HAP-1 (cell line): ENCODE measurements at regions not wholly inside any gene's neighbourhood (a gene's known extent, or its start where the extent isn't known, plus 50 kb on each side); places are given as distances from the start of the nearest gene placed in this dataset.
A peak's percentile ranks its signal among the peaks of the same experiment; 100 is the strongest.

Experiments used
- DNase-seq, 2 experiments: peaks; one replicate each; pipeline ENCODE4 v3.0.0-alpha.2; 2016 to 2020; ENCODE audit warnings: low spot score in 2 of 2
- H3K27me3 ChIP-seq: fragments of 250-450 bp; sonication (Bioruptor Pico); 2 replicates; pipeline ENCODE4 v1.5.1; 2020; ENCODE audit warnings: low read depth, mild to moderate bottlenecking, moderate library complexity
- H3K36me3 ChIP-seq: fragments of 250-450 bp; sonication (Bioruptor Pico); replicated peaks from 2 replicates; pipeline ENCODE4 v1.5.1; 2020; ENCODE audit warnings: mild to moderate bottlenecking
- H3K4me1 ChIP-seq: fragments of 250-450 bp; sonication (Bioruptor Pico); 2 replicates; pipeline ENCODE4 v1.5.1; 2020; ENCODE audit warnings: mild to moderate bottlenecking
- H3K4me3 ChIP-seq: fragments of 250-450 bp; sonication (Bioruptor Pico); 2 replicates; pipeline ENCODE4 v1.5.1; 2020; ENCODE audit warnings: mild to moderate bottlenecking, moderate library complexity
- H3K9me3 ChIP-seq: fragments of 250-450 bp; sonication (Bioruptor Pico); 2 replicates; pipeline ENCODE4 v1.5.1; 2020; ENCODE audit warnings: mild to moderate bottlenecking, moderate library complexity
- in situ Hi-C: fragments of 300-500 bp; cut with MboI; formaldehyde crosslinking; loops from 3 replicates; pipeline ENCODE4 v1.14.3; 2020; ENCODE audit warnings: low sequenced_read_pairs, inconsistent platforms, mixed read lengths

DNA sequence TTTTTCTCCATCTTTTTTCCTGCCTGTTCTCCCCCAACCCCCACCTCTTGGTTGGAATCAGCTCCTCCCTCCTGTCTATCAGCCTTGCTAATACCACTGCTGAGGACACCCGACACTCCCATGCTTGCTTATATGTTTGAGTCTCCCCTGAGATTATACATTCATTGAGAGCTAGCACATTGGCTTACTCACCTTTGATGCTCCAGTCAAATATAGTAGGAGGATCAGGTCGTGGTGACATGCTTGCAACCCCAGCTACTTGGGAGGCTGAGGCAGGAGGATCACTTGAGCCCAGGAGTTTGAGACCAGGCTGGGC lies 91.5 kb upstream of the CCBE1 start:
- no peaks in the 10 kb centered on the region for H3K4me1 ChIP-seq
- H3K4me3 ChIP-seq = no peak overlapping the region
- DNase-seq = no peak
- no peaks in the 10 kb centered on the region for H3K27me3 ChIP-seq
- no peaks in the 10 kb centered on the region for H3K36me3 ChIP-seq
- in situ Hi-C loops = no loop called here
- H3K9me3 ChIP-seq = no peaks in the 10 kb centered on the region

DNA sequence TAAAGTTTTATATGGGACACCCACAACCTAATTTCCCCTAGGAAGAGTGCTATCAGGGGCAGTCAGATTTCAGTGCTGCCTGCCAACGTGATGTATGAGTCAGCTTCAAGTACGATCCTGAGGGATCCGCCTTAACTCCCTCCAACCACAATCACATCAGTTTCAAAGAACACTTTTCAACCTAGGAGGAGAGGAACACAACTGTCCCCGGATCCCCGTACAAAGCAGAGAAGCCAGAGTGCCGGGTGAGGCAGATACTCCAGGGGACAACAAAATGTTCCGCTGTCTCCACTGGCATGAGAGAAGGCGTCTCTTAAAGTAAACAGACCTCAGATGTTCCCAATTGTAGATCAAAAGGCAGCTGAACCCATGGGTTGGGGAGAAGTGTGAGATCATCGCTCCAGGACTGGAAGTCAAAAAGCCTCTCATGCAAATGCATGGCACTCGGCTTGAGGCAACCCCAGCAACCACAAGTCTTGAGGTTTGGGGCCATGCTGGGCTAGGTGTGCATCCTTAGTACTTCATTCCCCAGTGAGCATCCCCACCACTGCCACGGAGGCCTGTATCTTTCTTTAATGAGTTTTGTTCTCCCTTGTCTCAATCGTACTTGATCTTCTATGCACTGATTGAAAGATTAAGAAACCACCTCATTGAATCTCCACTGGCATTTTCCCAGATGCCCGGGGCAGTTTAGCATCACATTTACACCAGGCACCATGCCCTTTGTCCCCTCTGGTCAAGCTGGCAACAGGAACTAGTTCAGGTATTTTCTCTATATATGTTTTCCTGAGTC lies 91.0 kb upstream of the CCBE1 start:
- Histone ChIP-seq H3K4me1 (no peaks in the 10 kb centered on the region), H3K9me3 (no peaks in the 10 kb centered on the region), H3K27me3 (no peaks in the 10 kb centered on the region), H3K36me3 (no peaks in the 10 kb centered on the region), H3K4me3 (no peak overlapping the region)
- in situ Hi-C loops = no loop called here
- DNase-seq = no peak

DNA sequence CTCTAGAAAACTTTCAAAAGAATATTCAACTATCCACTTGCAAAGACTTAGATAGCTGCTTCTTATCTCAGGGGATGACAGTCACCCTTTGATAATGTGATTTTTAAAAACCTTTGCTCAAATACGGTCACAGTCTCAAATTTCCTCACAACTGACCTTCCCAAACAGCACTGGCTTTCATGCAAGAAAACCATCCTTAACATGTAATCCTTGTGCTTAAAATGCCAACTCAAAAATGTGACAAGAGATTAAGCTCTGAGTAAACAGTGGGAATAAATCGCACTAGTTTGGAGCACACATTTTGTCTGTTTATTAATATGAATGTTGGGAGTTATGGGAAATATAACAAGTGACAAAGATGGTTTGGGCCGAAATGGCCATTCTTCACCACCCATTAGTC lies 87.5 kb upstream of the CCBE1 start:
- H3K4me3 ChIP-seq = no peak overlapping the region
- H3K4me1 ChIP-seq = peaks cover 5% of the 10 kb centered on the region; the same call in 1 of the 2 replicates
- H3K27me3 ChIP-seq = no peaks in the 10 kb centered on the region
- no peaks in the 10 kb centered on the region for H3K9me3 ChIP-seq
- in situ Hi-C loops = no loop called here
- H3K36me3 ChIP-seq = no peaks in the 10 kb centered on the region
- DNase-seq = no peak

DNA sequence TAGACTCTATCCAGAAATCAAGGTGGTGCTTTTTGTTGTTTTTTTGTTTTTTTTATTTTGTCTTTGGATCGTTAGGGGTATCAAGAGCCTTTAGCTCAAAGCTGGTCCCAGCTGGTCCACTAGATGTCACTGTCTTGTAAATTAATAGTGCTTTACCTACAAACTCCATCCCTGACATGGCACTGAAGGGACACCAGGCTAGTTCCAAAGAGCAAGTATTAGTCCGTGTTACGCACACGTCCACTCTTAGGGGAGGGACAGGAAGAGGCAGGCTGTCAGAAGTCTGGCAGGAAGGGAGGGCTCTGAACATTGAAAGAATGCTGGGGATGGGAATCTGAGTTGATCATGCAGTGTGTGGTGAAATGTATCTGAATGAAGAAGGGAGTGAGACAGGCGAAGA lies 85.9 kb upstream of the CCBE1 start:
- no peaks in the 10 kb centered on the region for H3K27me3 ChIP-seq
- DNase-seq = peak; percentile 36 to 41
- H3K36me3 ChIP-seq = no peaks in the 10 kb centered on the region

DNA sequence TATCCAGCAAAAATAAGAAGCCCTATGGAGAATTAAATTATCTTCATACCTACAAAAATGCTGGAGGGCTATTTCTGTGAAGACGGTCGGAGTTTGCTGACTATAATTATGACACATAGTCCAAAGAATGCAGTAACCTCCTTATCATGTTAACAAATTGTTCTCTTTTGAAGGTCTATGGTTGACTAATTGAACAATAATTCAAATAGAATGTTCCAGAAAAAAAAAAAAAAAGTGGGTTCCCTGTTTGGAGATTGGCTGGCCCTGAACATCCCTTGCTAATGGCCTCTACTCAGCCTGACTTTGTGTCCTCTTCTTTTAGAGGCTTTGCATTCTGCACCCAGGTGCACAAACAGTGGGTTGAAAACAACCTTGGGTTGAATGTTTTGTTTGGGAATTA lies 82.8 kb upstream of the CCBE1 start:
- Histone ChIP-seq H3K4me1 (peaks cover 6% of the 10 kb centered on the region; the same call in 1 of the 2 replicates), H3K9me3 (no peaks in the 10 kb centered on the region), H3K27me3 (no peaks in the 10 kb centered on the region), H3K36me3 (no peaks in the 10 kb centered on the region), H3K4me3 (no peak overlapping the region)
- in situ Hi-C loops = no loop called here
- peak in 1 of 2 experiments; percentile 8 for DNase-seq

More for the DNA sequence above, 85.9 kb upstream of the CCBE1 start:
- in situ Hi-C loops = no loop called here
- Histone ChIP-seq H3K9me3 (no peaks in the 10 kb centered on the region), H3K4me1 (peaks cover 6% of the 10 kb centered on the region; the same call in 1 of the 2 replicates), H3K4me3 (no peak overlapping the region)

DNA sequence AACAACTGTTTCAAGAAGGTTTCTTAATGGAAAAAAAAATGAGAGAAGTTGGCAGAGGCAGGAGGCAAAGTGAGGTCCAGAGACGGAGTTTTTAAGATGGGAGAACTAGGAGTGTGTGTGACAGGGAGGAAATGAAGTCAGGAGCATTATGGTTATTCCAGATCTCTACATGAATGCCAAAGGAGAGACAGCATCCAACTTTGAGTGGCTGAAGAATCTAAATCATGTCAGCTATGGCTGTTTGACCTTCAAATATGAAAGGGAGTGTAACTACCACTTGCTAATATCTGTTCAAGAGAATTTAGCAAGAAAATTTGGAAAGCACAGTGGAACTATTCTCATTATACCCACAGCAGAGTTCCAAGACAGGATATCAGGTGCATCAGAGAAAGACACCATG lies 81.2 kb upstream of the CCBE1 start:
- no peak overlapping the region for H3K4me3 ChIP-seq
- DNase-seq = no peak
- in situ Hi-C loops = no loop called here

DNA sequence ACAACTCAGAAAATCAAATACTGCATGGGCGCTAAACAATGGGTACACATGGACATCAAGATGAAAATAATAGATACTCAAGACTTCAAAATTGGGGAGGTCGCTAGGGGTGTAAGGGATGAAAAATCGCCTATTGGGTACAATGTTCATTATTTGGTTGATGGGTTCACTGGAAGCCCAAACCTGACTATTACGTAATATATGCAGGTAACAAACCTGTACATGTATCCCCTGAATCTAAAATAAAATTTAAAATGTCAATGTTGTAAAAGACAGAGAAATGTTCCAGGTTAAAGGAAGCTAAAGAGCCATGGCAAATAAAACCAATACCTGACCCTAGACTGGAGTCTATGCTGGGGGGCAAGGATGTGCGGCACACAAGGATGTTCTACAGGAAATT lies 80.4 kb upstream of the CCBE1 start:
- H3K4me1 ChIP-seq = peaks cover 6% of the 10 kb centered on the region; the same call in 1 of the 2 replicates
- no peaks in the 10 kb centered on the region for H3K9me3 ChIP-seq
- in situ Hi-C loops = no loop called here
- H3K36me3 ChIP-seq = no peaks in the 10 kb centered on the region
- DNase-seq = no peak
- no peak overlapping the region for H3K4me3 ChIP-seq
- H3K27me3 ChIP-seq = no peaks in the 10 kb centered on the region

More for the DNA sequence above, 81.2 kb upstream of the CCBE1 start:
- Histone ChIP-seq H3K36me3 (no peaks in the 10 kb centered on the region), H3K4me1 (peaks cover 6% of the 10 kb centered on the region; the same call in 1 of the 2 replicates), H3K9me3 (no peaks in the 10 kb centered on the region), H3K27me3 (no peaks in the 10 kb centered on the region)

DNA sequence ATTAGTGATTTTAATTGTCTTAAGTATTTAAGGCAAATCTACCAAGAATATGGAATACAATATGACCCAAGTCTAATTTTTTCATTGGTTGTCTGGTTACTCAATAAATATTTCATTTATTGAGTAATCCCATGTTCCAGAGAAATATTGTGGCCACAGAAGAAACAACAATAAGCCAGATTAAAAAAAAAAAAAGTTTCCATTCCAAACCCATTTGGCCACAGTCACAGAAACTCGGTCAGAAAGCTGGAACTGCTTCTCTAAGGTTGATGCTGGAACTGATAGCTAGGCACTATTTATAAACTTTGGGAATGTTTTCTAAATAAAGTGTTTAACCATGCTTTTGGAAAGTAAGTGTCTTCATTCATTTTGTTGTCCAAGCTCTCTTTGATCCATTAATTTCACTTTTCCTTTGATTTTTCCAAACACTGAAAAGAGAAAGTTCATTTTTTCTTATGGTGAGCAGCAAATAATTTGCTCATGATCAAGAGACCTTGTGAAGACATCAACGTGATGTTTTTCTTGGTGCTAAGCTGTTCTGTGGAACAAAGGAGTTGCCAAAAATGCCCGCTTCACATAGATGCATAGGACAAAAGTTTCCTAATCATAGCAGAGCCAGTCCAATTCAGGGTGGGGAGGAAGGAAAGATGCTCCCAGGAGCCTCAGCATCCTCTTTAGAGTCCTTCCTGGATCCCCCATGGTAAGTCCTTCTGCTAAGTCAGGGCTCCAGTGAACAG lies 72.1 kb upstream of the CCBE1 start:
- Histone ChIP-seq H3K27me3 (no peaks in the 10 kb centered on the region), H3K4me1 (no peaks in the 10 kb centered on the region), H3K36me3 (no peaks in the 10 kb centered on the region), H3K4me3 (no peak overlapping the region), H3K9me3 (no peaks in the 10 kb centered on the region)
- in situ Hi-C loops = no loop called here
- DNase-seq = no peak

DNA sequence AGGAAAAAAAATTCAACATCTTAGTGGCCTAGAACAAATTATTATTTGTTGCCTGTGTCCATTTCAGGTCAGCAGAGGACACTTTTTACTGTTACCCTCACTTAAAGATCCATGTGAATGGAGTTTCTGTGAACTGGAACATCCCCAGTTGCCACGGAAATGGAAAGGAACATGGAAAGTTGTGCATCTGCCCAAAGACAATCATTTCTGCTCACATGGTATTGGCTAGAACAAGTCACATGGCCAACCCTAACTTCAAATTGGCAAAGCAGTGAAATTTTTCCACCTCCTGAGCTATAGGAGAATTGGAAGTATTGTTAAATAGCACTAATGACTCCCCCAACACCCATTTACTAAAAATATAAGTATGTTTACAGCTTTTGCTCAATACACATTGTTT lies 71.2 kb upstream of the CCBE1 start:
- no peak for DNase-seq
- Histone ChIP-seq H3K27me3 (no peaks in the 10 kb centered on the region), H3K9me3 (no peaks in the 10 kb centered on the region), H3K4me3 (no peak overlapping the region), H3K4me1 (no peaks in the 10 kb centered on the region), H3K36me3 (no peaks in the 10 kb centered on the region)
- in situ Hi-C loops = no loop called here

DNA sequence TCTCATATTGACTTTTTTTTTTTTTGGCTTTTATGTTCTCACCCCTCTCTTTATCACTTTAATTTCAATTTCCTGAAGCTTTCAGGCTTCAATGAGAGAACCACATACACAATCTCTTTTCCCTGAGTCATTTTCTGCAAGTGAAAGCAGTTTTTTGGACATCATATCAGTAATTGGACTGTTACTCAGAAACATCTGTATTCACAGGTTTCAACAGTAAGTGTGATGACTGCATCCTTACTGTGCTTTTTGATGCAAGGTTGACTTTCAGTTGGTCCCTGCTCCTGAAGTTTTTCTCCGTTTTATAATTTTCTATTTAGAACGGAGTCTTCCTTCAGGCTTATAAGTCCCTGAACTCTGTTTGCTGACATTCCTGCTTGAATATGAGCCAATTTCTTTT lies 70.5 kb upstream of the CCBE1 start:
- Histone ChIP-seq H3K4me3 (no peak overlapping the region), H3K9me3 (no peaks in the 10 kb centered on the region), H3K4me1 (no peaks in the 10 kb centered on the region), H3K36me3 (no peaks in the 10 kb centered on the region), H3K27me3 (no peaks in the 10 kb centered on the region)
- no peak for DNase-seq
- in situ Hi-C loops = no loop called here

DNA sequence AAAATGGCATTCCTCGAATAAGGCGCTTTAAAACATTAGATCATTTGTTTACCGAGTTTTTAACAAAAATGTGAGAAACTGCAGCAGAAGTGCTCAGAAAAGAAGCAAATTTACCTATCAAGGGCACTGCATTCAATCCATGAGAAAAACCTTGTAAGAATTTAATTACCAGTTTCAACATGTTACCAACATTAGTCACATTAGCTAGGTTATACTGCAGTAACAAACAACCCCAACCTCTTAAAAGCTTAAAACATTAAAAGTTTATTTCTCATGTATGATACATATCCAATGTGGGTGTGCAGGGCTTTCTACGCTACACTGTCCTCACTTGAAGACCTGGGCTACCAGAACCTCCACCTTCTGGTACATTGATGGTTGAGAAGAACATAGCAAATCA lies 68.1 kb upstream of the CCBE1 start:
- no peak for DNase-seq
- Histone ChIP-seq H3K4me1 (no peaks in the 10 kb centered on the region), H3K27me3 (no peaks in the 10 kb centered on the region), H3K36me3 (no peaks in the 10 kb centered on the region), H3K4me3 (no peak overlapping the region), H3K9me3 (no peaks in the 10 kb centered on the region)
- in situ Hi-C loops = no loop called here

DNA sequence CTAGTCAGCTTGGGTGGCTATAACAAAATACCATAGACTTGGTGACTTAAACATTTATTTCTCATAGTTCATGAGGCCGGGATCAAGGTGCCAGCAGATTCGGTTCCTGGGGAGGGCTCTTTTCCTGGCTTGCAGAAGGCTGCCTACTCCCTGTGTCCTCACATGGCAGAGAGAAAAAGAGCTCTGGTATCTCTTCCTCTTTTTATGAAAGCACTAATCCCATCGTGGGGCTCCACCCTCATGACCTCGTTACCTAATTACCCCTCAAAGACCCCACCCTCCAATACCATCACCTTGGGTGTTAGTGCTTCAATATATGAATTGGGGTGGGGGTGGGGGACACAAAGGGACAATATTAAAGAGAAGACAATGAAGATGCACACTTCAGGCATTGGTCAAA lies 67.1 kb upstream of the CCBE1 start:
- no peak for DNase-seq
- Histone ChIP-seq H3K27me3 (no peaks in the 10 kb centered on the region), H3K4me3 (no peak overlapping the region), H3K4me1 (no peaks in the 10 kb centered on the region), H3K9me3 (no peaks in the 10 kb centered on the region), H3K36me3 (no peaks in the 10 kb centered on the region)
- in situ Hi-C loops = no loop called here

DNA sequence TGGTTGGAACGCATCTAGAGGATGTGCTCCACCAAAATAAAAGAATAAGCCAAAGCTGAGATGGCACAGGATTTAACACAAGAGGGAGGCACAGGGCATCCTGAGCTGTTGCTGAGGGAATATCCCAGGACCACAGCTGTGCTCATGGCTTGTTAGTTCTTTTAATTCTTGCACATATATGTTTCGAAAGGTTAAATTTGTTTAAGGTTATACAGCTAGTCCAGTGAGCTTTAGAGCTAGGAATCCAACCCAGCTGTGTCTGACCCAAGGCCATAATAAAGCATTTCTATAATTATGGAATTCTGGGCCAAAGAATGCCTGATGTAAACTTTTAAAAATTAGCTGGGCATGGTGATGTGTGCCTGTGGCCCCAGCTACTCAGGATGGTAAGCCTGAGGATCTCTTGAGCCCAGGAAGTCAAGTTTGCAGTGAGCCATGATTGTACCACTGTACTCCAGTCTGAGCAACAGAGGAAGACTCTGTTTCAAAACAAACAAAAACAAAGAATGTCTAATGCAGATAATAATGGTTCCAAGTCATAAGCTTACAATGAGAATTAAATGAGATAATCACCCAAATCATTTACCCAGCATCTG lies 66.4 kb upstream of the CCBE1 start:
- no peak overlapping the region for H3K4me3 ChIP-seq
- no peaks in the 10 kb centered on the region for H3K36me3 ChIP-seq
- H3K27me3 ChIP-seq = no peaks in the 10 kb centered on the region
- in situ Hi-C loops = no loop called here
- DNase-seq = no peak
- H3K4me1 ChIP-seq = no peaks in the 10 kb centered on the region
- no peaks in the 10 kb centered on the region for H3K9me3 ChIP-seq
